ENCODE measurements at regions not wholly inside any gene's neighbourhood (a gene's known extent, or its start where the extent isn't known, plus 50 kb on each side); places are given as distances from the start of the nearest gene placed in this dataset.

GRCh38 chr2:105617631-105618350 lies 126.9 kb upstream of the NCK2 start:
- H3K27ac ChIP-seq = no peak overlapping the region
- in situ Hi-C loops (cut with MboI) = no loop called here
- 60 to 65% methylated on average over 12 of the region's 12 CpGs for WGBS, 2 experiments (ENCODE audit: low coverage in 1 of 2, low lambda C conversion rate in 2 of 2, missing lambda C conversion rate in 2 of 2)

DNA sequence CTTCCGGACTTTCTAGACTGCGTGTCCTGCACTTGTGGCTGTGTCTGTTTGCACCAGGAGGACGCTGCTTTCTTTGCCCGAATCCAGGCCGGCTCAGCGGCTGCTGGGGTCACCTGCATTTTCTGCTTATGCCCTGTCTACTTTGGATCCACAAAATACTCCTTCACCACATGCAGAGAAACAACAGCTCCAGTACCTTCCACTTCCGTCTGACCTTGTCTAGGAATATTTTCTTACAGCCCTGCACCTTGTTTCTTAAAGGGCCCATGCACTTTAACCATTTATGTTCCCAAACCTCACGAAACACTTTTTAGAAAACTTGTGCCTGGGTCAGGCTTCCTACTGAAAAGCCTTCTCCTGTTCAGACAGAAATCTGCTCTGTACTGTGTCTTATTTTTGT lies 129.4 kb upstream of the NCK2 start:
- DNase-seq = no peak
- in situ Hi-C loops (cut with MboI) = no loop called here
- Histone ChIP-seq H3K27ac (no peak overlapping the region), H3K4me3 (no peak overlapping the region), H3F3A (ENCODE audit: insufficient read depth) (no peaks in the 10 kb centered on the region), H3K27me3 (replicated peaks; ENCODE audit: insufficient read depth) (peaks cover 19% of the 10 kb centered on the region; the same call in 1 of the 2 replicates), H3K4me2 (ENCODE audit: unreplicated experiment) (no peak overlapping the region), H3K9ac (no peak overlapping the region), H3K9me3 (ENCODE audit: low read depth) (no peaks in the 10 kb centered on the region), H3K79me2 (ENCODE audit: insufficient read depth) (no peaks in the 10 kb centered on the region), H3K36me3 (ENCODE audit: low read depth) (no peaks in the 10 kb centered on the region), H3K9me2 (ENCODE audit: insufficient read depth) (no peaks in the 10 kb centered on the region), H3K4me1 (ENCODE audit: insufficient read depth) (no peaks in the 10 kb centered on the region), H4K20me1 (ENCODE audit: insufficient read depth) (no peaks in the 10 kb centered on the region), H2AFZ (no peak overlapping the region)
- TF ChIP-seq EZH2phosphoT487 (IDR thresholded peaks at IDR 0.05; ENCODE audit: insufficient read depth, low read depth) = no peak
- no peak for TF ChIP-seq EZH2 (IDR thresholded peaks at IDR 0.05; ENCODE audit: insufficient read depth, poor library complexity, severe bottlenecking)
- WGBS, 2 experiments (ENCODE audit: low coverage in 1 of 2, low lambda C conversion rate in 2 of 2, missing lambda C conversion rate in 2 of 2) = 66 to 69% methylated on average over 8 of the region's 8 CpGs

More at GRCh38 chr2:105617631-105618350, 126.9 kb upstream of the NCK2 start:
- TF ChIP-seq EZH2 (IDR thresholded peaks at IDR 0.05; ENCODE audit: insufficient read depth, poor library complexity, severe bottlenecking) (no peak), EZH2phosphoT487 (IDR thresholded peaks at IDR 0.05; ENCODE audit: insufficient read depth, low read depth) (no peak)
- no peaks in the 10 kb centered on the region for H3K9me3 ChIP-seq (ENCODE audit: low read depth)
- no peak overlapping the region for H2AFZ ChIP-seq
- H3K79me2 ChIP-seq (ENCODE audit: insufficient read depth) = no peaks in the 10 kb centered on the region
- H3K36me3 ChIP-seq (ENCODE audit: low read depth) = no peaks in the 10 kb centered on the region
- H3K9ac ChIP-seq = no peak overlapping the region
- peaks cover 28% of the 10 kb centered on the region for H3K27me3 ChIP-seq (replicated peaks; ENCODE audit: insufficient read depth)
- H3K4me1 ChIP-seq (ENCODE audit: insufficient read depth) = no peaks in the 10 kb centered on the region
- no peak overlapping the region for H3K4me3 ChIP-seq
- H4K20me1 ChIP-seq (ENCODE audit: insufficient read depth) = no peaks in the 10 kb centered on the region
- H3F3A ChIP-seq (ENCODE audit: insufficient read depth) = no peaks in the 10 kb centered on the region
- no peaks in the 10 kb centered on the region for H3K9me2 ChIP-seq (ENCODE audit: insufficient read depth)
- DNase-seq = no peak
- H3K4me2 ChIP-seq (ENCODE audit: unreplicated experiment) = no peak overlapping the region

GRCh38 chr2:105611811-105612424 lies 132.8 kb upstream of the NCK2 start:
- Histone ChIP-seq H3K4me3 (no peak overlapping the region), H3K27me3 (replicated peaks; ENCODE audit: insufficient read depth) (0 out of 2 replicates have a peak, but pooled peaks cover 4% of the 10 kb centered on the region), H3K9me3 (ENCODE audit: low read depth) (no peaks in the 10 kb centered on the region), H3F3A (ENCODE audit: insufficient read depth) (no peaks in the 10 kb centered on the region), H3K36me3 (ENCODE audit: low read depth) (no peaks in the 10 kb centered on the region), H3K4me1 (ENCODE audit: insufficient read depth) (no peaks in the 10 kb centered on the region), H3K4me2 (ENCODE audit: unreplicated experiment) (no peak overlapping the region), H3K27ac (no peak overlapping the region), H4K20me1 (ENCODE audit: insufficient read depth) (no peaks in the 10 kb centered on the region), H3K79me2 (ENCODE audit: insufficient read depth) (no peaks in the 10 kb centered on the region), H2AFZ (no peak overlapping the region), H3K9ac (no peak overlapping the region), H3K9me2 (ENCODE audit: insufficient read depth) (no peaks in the 10 kb centered on the region)
- TF ChIP-seq EZH2 (IDR thresholded peaks at IDR 0.05; ENCODE audit: insufficient read depth, poor library complexity, severe bottlenecking) (no peak), EZH2phosphoT487 (IDR thresholded peaks at IDR 0.05; ENCODE audit: insufficient read depth, low read depth) (no peak)
- 58 to 61% methylated on average over 6 of the region's 6 CpGs for WGBS, 2 experiments (ENCODE audit: low coverage in 1 of 2, low lambda C conversion rate in 2 of 2, missing lambda C conversion rate in 2 of 2)
- no peak for DNase-seq
- in situ Hi-C loops (cut with MboI) = no loop called here

- Histone ChIP-seq H3K36me3 (ENCODE audit: low read depth) (no peaks in the 10 kb centered on the region), H4K20me1 (ENCODE audit: insufficient read depth) (no peaks in the 10 kb centered on the region), H3K4me2 (ENCODE audit: unreplicated experiment) (no peak overlapping the region), H3K4me1 (ENCODE audit: insufficient read depth) (no peaks in the 10 kb centered on the region), H3K27me3 (replicated peaks; ENCODE audit: insufficient read depth) (0 out of 2 replicates have a peak, but pooled peaks cover 2% of the 10 kb centered on the region), H3K79me2 (ENCODE audit: insufficient read depth) (no peaks in the 10 kb centered on the region), H3K9me3 (ENCODE audit: low read depth) (no peaks in the 10 kb centered on the region), H3K9ac (no peak overlapping the region), H2AFZ (no peak overlapping the region), H3K4me3 (no peak overlapping the region), H3F3A (ENCODE audit: insufficient read depth) (no peaks in the 10 kb centered on the region), H3K9me2 (ENCODE audit: insufficient read depth) (no peaks in the 10 kb centered on the region), H3K27ac (no peak overlapping the region)
- in situ Hi-C loops (cut with MboI) = no loop called here
- WGBS, 2 experiments (ENCODE audit: low coverage in 1 of 2, low lambda C conversion rate in 2 of 2, missing lambda C conversion rate in 2 of 2) = 68 to 71% methylated on average over 2 of the region's 2 CpGs
- DNase-seq = no peak
- TF ChIP-seq EZH2 (IDR thresholded peaks at IDR 0.05; ENCODE audit: insufficient read depth, poor library complexity, severe bottlenecking) = no peak
- TF ChIP-seq EZH2phosphoT487 (IDR thresholded peaks at IDR 0.05; ENCODE audit: insufficient read depth, low read depth) = no peak
Observed at GRCh38 chr2:105611333-105611637, 133.4 kb upstream of the NCK2 start.
